ENCODE measurements at regions not wholly inside any gene's neighbourhood (a gene's known extent, or its start where the extent isn't known, plus 50 kb on each side); places are given as distances from the start of the nearest gene placed in this dataset.
"Not testable (repeated sequence)": the region's sequence is repeated elsewhere in the genome, so short reads cannot be mapped to it uniquely, and the experiment has no call there.

GRCh38 chr1:222865718-222866117 lies 50.9 kb downstream of the DISP1 start:
- no peak for DNase-seq (ENCODE audit: low read depth in 2 of 3, low spot score in 2 of 3)

DNA sequence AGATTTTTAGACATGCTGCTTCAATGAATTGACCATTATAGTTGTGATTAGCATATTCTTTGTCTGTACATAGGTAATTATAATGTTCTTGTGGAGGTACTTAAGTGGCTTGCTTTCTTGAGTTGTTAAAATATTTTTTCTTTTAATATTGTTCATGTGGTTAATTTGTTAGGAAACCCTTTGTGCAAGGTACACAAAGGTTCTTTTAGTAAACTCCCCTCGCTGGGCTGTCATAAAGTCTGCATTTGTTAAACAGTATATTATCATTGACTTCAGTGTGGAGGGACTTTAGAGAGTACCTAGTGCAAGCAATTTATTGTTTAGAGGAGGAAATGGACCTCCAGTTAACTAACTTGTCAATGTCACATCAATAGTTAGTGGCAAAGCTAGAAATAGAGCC lies 52.5 kb downstream of the DISP1 start:
- DNase-seq (ENCODE audit: low read depth in 2 of 3, low spot score in 2 of 3) = no peak

DNA sequence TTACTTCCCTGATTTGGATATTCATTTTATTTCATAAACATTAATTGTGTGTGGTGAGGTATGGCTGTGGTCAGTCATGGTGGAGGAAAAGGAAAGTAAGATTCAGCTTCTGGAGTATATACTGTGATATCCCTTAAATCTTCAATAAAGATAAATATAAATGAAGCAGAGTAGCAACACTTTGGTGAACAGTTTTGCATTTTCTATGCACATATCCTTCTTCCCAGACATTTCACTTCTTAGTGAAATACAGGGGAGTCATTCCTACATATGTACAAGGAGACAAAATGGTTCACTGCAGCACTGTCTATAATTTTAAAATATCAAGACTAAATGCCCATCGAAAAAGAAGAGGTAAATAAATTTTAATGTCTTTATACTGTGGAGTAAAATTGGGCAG lies 61.3 kb downstream of the DISP1 start:
- DNase-seq (ENCODE audit: low read depth in 2 of 3, low spot score in 2 of 3) = no peak

- no peak for DNase-seq (ENCODE audit: low read depth in 2 of 3, low spot score in 2 of 3)
These were observed 63.0 kb downstream of the DISP1 start for GRCh38 chr1:222877854-222878253.

DNA sequence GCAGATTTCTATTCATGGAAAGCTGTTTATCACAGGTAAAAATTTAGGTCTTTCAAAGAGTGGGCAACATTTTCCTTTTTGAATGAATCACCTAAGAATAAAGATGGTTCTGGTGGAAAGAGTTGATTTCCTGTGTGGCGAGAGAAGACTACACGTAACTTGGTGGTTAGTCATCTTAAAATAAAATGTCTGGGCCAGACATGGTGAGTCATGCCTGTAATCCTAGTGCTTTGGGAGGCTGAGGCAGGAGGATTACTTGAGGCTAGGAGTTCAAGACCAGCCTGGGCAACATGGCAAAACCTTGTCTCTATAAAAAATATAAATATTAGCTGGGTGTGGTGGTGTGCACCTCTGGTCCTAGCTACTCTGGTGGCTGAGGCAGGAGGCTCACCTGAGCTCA lies 65.7 kb downstream of the DISP1 start:
- DNase-seq (ENCODE audit: low read depth in 2 of 3, low spot score in 2 of 3) = peak in 2 of 3 donors; percentile 9 to 17

- DNase-seq (ENCODE audit: low read depth in 2 of 3, low spot score in 2 of 3) = no peak
These were observed 71.5 kb downstream of the DISP1 start for GRCh38 chr1:222886194-222886854.

DNA sequence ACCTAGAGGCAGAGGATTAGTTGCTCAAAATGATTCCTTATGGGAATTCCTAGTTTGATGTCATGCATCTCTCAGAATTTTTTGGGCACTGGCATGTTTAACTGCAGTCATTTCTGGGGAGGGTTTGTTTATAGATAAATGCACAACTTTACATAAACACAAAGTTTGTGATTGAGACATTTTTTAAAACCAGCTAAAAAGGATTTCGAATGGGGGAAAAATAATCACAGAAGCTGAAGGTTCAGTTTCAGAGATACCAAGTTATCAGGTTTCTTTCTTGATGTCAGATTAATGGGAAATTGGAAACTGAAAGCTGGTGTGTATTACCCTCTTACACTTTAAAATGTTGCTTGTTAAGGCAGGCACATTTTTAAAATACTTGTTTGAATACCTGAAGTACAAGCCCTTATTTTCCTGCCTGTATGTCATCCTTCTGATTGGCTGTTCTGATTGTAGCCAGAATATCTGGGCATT lies 72.1 kb downstream of the DISP1 start:
- no peak for DNase-seq (ENCODE audit: low read depth in 2 of 3, low spot score in 2 of 3)

GRCh38 chr1:222889440-222889839 lies 74.6 kb downstream of the DISP1 start:
- no peak for DNase-seq (ENCODE audit: low read depth in 2 of 3, low spot score in 2 of 3)

DNA sequence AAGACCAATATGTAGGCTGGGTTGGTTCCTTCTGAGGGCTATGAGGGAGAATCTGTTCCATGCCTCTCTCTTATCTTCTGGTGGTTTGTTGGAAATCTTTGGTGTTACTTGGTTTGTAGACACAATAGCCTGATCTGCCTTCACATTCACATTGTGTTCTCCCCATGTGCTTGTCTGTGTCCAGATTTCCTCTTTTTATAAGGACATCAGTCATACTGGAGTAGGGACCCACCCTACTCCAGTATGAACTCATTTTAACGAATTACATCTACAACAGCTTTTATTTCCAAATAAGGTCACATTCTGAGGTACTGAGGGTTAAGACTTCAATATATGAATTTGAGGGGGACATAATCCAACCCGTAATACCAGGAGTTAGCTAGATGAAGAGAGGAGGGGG lies 75.9 kb downstream of the DISP1 start:
- DNase-seq (ENCODE audit: low read depth in 2 of 3, low spot score in 2 of 3) = no peak

DNA sequence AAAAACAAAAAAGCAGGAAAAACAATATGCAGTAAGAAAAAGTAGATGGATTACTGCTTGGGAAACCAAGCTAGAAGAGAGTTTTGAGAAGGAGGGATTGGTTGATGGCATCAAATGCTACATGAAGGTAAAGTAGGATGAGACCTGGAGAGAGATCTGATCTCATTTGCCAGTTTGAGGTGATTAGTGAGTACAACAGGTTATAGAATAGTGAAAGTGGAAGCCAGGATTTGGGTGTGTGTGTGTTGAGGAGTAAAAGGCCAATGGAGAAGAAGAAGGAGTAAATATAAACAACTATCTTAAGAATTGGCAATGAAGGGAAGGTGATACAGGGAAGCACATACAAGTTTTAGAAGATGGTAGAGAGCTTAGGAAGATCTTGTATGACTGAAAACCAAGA lies 76.7 kb downstream of the DISP1 start:
- no peak for DNase-seq (ENCODE audit: low read depth in 2 of 3, low spot score in 2 of 3)

DNA sequence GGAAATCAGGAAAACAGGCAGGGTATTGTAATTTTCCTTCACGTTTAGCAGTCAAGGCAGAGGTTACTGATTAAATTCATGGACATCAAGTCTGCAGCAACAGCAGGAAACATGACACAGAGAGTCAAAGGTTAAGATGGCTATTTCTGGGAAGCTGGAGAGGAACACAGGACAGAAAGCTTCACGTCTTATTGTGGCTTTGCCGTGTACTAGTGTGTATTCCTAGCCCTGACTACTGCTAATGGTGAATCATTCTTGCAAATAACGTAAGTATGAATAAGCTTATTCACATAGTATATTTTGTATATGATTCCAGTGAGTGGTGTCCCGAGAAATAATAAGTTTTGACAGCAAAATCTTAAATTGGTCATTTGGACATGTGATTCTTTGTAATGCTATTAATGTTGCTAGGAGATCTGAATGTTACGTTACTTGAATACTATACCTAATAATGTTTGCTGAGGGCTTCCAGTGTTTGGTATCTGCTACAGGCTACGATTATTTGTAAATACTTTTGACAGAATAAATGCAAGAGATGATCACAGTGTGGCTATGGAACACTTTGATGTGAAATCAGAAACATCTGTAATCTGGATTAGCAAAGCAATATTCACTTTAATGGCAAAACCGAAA lies 77.4 kb downstream of the DISP1 start:
- no peak for DNase-seq (ENCODE audit: low read depth in 2 of 3, low spot score in 2 of 3)

DNA sequence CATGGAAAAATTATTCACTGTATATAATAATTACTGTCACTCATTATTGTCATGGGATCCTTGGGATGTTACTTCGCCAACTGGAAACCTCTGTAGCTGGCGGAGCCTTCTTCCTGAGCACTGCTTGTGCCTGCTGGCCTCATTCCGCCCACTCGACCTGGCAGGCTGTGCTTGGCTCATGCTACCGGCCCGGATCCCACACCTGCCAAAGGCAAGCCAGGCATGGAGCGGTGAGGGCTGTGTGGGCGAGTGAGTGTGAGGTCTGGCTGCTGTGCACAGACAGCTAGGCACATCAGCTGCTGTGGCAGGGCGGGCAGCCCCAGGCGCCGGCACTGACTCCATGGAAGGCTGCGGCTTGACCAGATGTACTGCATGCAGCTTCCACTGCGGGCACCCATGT lies 78.4 kb downstream of the DISP1 start:
- DNase-seq (ENCODE audit: low read depth in 2 of 3, low spot score in 2 of 3) = no peak

DNA sequence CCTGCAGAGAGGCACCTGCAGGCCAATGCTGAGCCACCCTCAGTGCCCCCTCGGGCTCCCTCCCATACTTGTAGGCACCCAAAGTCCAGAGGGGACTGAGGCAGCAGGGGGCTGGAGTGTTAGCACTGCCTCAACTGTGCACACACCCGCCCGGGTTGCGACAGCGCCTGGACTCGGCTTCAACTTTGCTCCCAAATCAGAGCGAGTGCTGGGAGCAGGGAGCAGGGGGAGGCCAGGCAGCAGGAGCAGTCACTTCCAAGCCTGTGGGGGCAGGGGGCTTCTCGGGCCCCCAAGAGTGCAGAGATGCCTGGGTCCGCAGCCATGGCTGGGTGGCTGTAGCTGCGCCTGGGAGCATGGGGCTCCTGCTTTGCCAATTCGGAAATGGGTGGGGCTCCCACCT lies 79.5 kb downstream of the DISP1 start:
- no peak for DNase-seq (ENCODE audit: low read depth in 2 of 3, low spot score in 2 of 3)

- peak in 1 of 3 donors; percentile 4 for DNase-seq (ENCODE audit: low read depth in 2 of 3, low spot score in 2 of 3)
These were observed 82.0 kb downstream of the DISP1 start for GRCh38 chr1:222896630-222897526.

- DNase-seq (ENCODE audit: low read depth in 2 of 3, low spot score in 2 of 3) = peak in 1 of 3 donors; percentile 19
These were observed 82.8 kb downstream of the DISP1 start for GRCh38 chr1:222897527-222898190.

DNA sequence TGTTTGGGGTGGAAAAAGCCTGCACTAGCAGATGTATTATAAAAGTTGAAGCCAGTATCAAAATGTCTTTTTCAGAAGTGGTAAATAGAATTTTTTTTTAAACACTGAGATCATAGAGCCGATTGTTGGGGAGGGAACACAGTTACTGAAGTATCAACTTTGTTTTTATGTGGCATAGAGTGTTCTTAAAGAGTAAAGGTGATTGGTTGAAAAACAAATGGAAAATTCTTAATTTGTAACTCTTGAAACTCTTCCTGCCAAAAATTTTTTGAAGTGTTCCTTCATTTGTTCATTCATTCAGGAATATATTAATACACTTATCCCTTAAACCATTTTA lies 83.3 kb downstream of the DISP1 start:
- DNase-seq (ENCODE audit: low read depth in 2 of 3, low spot score in 2 of 3) = peak in 1 of 3 donors; percentile 1

GRCh38 chr1:222899471-222899870 lies 84.6 kb downstream of the DISP1 start:
- DNase-seq (ENCODE audit: low read depth in 2 of 3, low spot score in 2 of 3) = no peak

DNA sequence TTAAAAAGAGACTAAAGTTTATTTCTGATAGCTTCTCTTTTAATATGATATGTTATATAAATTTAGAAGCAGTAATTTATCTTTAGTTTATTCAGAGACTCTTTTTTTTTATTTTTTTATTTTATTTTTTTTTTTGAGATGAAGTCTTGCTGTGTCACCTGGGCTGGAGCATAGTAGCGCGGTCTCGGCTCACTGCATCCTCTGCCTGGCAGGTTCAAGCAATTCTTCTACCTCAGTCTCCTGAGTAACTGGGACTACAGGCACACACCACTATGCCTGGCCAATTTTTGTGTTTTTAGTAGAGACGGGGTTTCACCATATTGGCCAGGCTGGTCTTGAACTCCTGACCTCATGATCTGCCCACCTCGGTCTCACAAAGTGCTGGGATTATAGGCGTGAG lies 89.6 kb downstream of the DISP1 start:
- DNase-seq (ENCODE audit: low read depth in 2 of 3, low spot score in 2 of 3) = no peak

DNA sequence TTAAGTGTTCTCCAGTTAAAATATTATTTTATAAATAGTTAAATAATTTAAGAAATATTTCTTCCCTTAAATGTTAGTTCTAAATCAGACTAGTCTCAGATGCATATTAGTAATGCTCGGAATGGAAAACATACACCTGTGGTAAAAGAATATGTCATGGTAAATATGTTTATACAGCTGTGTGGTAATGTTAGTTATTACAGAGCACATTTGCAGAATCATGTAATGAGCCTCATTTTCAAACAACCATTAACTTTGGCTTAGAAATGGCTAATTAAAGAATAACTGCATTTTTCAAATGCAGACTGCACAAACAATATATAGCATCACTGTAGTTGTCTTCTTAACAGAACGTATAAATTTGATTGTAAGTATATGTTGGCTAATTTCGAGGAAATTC lies 90.3 kb downstream of the DISP1 start:
- no peak for DNase-seq (ENCODE audit: low read depth in 2 of 3, low spot score in 2 of 3)

GRCh38 chr1:222906271-222906739 lies 91.5 kb downstream of the DISP1 start:
- not testable (repeated sequence) for DNase-seq (ENCODE audit: low read depth in 2 of 3, low spot score in 2 of 3)

DNA sequence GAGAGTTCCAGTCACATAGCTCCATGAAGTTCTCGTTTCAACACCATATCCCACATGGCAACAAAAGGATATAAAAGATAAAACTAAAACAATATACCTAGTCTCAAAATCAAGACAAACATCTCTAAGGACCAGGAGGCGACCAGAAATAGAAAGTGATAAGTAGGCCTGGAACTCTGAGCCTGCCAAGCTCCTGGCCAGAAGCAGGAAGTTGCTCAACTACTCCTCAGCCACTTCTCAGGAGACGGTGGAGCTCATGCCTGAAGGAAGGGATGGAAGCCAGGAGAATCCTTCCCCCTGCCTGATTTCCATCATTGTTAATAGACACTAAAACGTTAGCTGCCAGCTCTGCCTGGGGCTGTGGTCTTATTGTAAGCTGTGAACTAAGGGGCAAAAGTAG lies 94.7 kb downstream of the DISP1 start:
- DNase-seq (ENCODE audit: low read depth in 2 of 3, low spot score in 2 of 3) = no peak
